ENCODE measurements at regions not wholly inside any gene's neighbourhood (a gene's known extent, or its start where the extent isn't known, plus 50 kb on each side); places are given as distances from the start of the nearest gene placed in this dataset.

GRCh38 chr7:68006619-68007018, 1010.0 kb downstream of the TYW1 start:
- TF ChIP-seq EP300 (IDR thresholded peaks at IDR 0.05) (no peak), POLR2A (IDR thresholded peaks at IDR 0.05) (no peak), CTCF (IDR thresholded peaks at IDR 0.05) (no peak)

Data from ovary (tissue), 3 donors.